ENCODE measurements at regions not wholly inside any gene's neighbourhood (a gene's known extent, or its start where the extent isn't known, plus 50 kb on each side); places are given as distances from the start of the nearest gene placed in this dataset.

GRCh38 chr20:52031563-52032303 is 159.8 kb downstream of the ZFP64 start:
- Histone ChIP-seq H3K9me3 (ENCODE audit: control insufficient read depth in 4 of 4, low read length in 3 of 4) (no peaks in the 10 kb centered on the region), H3K4me3 (ENCODE audit: low read depth in 1 of 3, low read length in 3 of 3) (no peak overlapping the region), H3K36me3 (ENCODE audit: control insufficient read depth in 4 of 4, insufficient read depth in 3 of 4, low read depth in 1 of 4, low read length in 3 of 4) (no peaks in the 10 kb centered on the region), H3K4me1 (ENCODE audit: control insufficient read depth in 4 of 4, insufficient read depth in 4 of 4, low read length in 3 of 4) (peaks cover 0 to 1% (median 0%) of the 10 kb centered on the region in 4 donors), H3K9ac (ENCODE audit: low read depth in 1 of 2, low read length in 2 of 2) (no peak overlapping the region), H3K27ac (ENCODE audit: low read depth in 1 of 2, low read length in 2 of 2) (peak overlapping the region in 1 of 2 donors; percentile 12), H3K27me3 (ENCODE audit: control insufficient read depth in 4 of 4, insufficient read depth in 4 of 4, low read length in 3 of 4) (no peaks in the 10 kb centered on the region)
- no peak for DNase-seq (ENCODE audit: low spot score)
- TF ChIP-seq NR2F2 (IDR thresholded peaks at IDR 0.05) (peak; percentile 36), FOXA2 (IDR thresholded peaks at IDR 0.05) (no peak), EGR1 (IDR thresholded peaks at IDR 0.05; ENCODE audit: low read depth in 2 of 2) (no peak), ATF3 (IDR thresholded peaks at IDR 0.05) (no peak), TAF1 (conservative IDR thresholded peaks at IDR 0.05) (no peak), GABPA (IDR thresholded peaks at IDR 0.05 in 1 of 2, conservative IDR thresholded peaks at IDR 0.05 in 1 of 2) (no peak), RXRA (IDR thresholded peaks at IDR 0.05) (peak in 1 of 2 donors; percentile 9), YY1 (IDR thresholded peaks at IDR 0.05) (no peak), SP1 (IDR thresholded peaks at IDR 0.05) (no peak)
- WGBS = 54% methylated on average over 14 of the region's 14 CpGs

DNA sequence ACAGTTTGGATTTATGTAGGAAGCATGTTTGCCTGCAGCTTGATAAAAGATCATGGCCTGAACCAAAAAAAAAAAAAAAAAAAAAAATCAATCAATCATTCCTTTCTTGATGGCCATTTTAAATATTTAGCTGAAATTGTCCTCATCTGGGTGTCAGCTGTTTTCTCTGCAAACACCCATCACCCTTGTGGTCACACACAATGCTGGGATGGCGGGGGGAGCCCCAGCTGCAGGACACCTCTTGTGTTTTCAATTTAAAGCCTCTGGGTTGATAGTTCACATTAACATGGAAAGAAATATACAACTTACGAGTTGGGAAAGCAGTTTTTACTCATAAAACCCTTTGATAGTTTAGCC is 160.4 kb downstream of the ZFP64 start:
- H3K36me3 ChIP-seq (ENCODE audit: control insufficient read depth in 4 of 4, insufficient read depth in 3 of 4, low read depth in 1 of 4, low read length in 3 of 4) = no peaks in the 10 kb centered on the region
- WGBS = 82% methylated on average over 2 of the region's 2 CpGs

More for the DNA sequence above, 160.4 kb downstream of the ZFP64 start:
- H3K4me1 ChIP-seq (ENCODE audit: control insufficient read depth in 4 of 4, insufficient read depth in 4 of 4, low read length in 3 of 4) = peaks cover 0 to 1% (median 0%) of the 10 kb centered on the region in 4 donors
- TF ChIP-seq MAX (IDR thresholded peaks at IDR 0.05) = no peak
- TF ChIP-seq GABPA (IDR thresholded peaks at IDR 0.05 in 1 of 2, conservative IDR thresholded peaks at IDR 0.05 in 1 of 2) = no peak
- no peak for TF ChIP-seq HNF4G (IDR thresholded peaks at IDR 0.05)
- TF ChIP-seq, protein P1, sequence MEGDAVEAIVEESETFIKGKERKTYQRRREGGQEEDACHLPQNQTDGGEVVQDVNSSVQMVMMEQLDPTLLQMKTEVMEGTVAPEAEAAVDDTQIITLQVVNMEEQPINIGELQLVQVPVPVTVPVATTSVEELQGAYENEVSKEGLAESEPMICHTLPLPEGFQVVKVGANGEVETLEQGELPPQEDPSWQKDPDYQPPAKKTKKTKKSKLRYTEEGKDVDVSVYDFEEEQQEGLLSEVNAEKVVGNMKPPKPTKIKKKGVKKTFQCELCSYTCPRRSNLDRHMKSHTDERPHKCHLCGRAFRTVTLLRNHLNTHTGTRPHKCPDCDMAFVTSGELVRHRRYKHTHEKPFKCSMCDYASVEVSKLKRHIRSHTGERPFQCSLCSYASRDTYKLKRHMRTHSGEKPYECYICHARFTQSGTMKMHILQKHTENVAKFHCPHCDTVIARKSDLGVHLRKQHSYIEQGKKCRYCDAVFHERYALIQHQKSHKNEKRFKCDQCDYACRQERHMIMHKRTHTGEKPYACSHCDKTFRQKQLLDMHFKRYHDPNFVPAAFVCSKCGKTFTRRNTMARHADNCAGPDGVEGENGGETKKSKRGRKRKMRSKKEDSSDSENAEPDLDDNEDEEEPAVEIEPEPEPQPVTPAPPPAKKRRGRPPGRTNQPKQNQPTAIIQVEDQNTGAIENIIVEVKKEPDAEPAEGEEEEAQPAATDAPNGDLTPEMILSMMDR (IDR thresholded peaks at IDR 0.05; ENCODE audit: low read depth, low read length, missing input control) = no peak
- no peak for TF ChIP-seq EGR1 (IDR thresholded peaks at IDR 0.05; ENCODE audit: low read depth in 2 of 2)
- TF ChIP-seq, protein P2, sequence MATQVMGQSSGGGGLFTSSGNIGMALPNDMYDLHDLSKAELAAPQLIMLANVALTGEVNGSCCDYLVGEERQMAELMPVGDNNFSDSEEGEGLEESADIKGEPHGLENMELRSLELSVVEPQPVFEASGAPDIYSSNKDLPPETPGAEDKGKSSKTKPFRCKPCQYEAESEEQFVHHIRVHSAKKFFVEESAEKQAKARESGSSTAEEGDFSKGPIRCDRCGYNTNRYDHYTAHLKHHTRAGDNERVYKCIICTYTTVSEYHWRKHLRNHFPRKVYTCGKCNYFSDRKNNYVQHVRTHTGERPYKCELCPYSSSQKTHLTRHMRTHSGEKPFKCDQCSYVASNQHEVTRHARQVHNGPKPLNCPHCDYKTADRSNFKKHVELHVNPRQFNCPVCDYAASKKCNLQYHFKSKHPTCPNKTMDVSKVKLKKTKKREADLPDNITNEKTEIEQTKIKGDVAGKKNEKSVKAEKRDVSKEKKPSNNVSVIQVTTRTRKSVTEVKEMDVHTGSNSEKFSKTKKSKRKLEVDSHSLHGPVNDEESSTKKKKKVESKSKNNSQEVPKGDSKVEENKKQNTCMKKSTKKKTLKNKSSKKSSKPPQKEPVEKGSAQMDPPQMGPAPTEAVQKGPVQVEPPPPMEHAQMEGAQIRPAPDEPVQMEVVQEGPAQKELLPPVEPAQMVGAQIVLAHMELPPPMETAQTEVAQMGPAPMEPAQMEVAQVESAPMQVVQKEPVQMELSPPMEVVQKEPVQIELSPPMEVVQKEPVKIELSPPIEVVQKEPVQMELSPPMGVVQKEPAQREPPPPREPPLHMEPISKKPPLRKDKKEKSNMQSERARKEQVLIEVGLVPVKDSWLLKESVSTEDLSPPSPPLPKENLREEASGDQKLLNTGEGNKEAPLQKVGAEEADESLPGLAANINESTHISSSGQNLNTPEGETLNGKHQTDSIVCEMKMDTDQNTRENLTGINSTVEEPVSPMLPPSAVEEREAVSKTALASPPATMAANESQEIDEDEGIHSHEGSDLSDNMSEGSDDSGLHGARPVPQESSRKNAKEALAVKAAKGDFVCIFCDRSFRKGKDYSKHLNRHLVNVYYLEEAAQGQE (IDR thresholded peaks at IDR 0.05) = no peak
- TF ChIP-seq RXRA (IDR thresholded peaks at IDR 0.05) = no peak
- no peak for TF ChIP-seq RAD21 (IDR thresholded peaks at IDR 0.05)
- no peak for TF ChIP-seq ATF3 (IDR thresholded peaks at IDR 0.05)
- no peak for TF ChIP-seq JUND (IDR thresholded peaks at IDR 0.05)
- no peak for TF ChIP-seq YY1 (IDR thresholded peaks at IDR 0.05)
- TF ChIP-seq FOXA1 (IDR thresholded peaks at IDR 0.05) = no peak
- no peak for TF ChIP-seq HNF4A (conservative IDR thresholded peaks at IDR 0.05)
- TF ChIP-seq, protein P3, sequence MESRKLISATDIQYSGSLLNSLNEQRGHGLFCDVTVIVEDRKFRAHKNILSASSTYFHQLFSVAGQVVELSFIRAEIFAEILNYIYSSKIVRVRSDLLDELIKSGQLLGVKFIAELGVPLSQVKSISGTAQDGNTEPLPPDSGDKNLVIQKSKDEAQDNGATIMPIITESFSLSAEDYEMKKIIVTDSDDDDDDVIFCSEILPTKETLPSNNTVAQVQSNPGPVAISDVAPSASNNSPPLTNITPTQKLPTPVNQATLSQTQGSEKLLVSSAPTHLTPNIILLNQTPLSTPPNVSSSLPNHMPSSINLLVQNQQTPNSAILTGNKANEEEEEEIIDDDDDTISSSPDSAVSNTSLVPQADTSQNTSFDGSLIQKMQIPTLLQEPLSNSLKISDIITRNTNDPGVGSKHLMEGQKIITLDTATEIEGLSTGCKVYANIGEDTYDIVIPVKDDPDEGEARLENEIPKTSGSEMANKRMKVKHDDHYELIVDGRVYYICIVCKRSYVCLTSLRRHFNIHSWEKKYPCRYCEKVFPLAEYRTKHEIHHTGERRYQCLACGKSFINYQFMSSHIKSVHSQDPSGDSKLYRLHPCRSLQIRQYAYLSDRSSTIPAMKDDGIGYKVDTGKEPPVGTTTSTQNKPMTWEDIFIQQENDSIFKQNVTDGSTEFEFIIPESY (IDR thresholded peaks at IDR 0.05) = no peak
- no peak for TF ChIP-seq FOXA2 (IDR thresholded peaks at IDR 0.05)
- TF ChIP-seq SP1 (IDR thresholded peaks at IDR 0.05) = no peak
- TF ChIP-seq TAF1 (conservative IDR thresholded peaks at IDR 0.05) = no peak
- no peak for TF ChIP-seq NR2F2 (IDR thresholded peaks at IDR 0.05)
- no peaks in the 10 kb centered on the region for H3K9me3 ChIP-seq (ENCODE audit: control insufficient read depth in 4 of 4, low read length in 3 of 4)
- H3K9ac ChIP-seq (ENCODE audit: low read depth in 1 of 2, low read length in 2 of 2) = no peak overlapping the region
- no peak for DNase-seq (ENCODE audit: low spot score)
- no peak overlapping the region for H3K4me3 ChIP-seq (ENCODE audit: low read depth in 1 of 3, low read length in 3 of 3)
- no peaks in the 10 kb centered on the region for H3K27me3 ChIP-seq (ENCODE audit: control insufficient read depth in 4 of 4, insufficient read depth in 4 of 4, low read length in 3 of 4)
- no peak overlapping the region for H3K27ac ChIP-seq (ENCODE audit: low read depth in 1 of 2, low read length in 2 of 2)

Data from liver (tissue), 8 donors.